ENCODE measurements at regions not wholly inside any gene's neighbourhood (a gene's known extent, or its start where the extent isn't known, plus 50 kb on each side); places are given as distances from the start of the nearest gene placed in this dataset.

- TF ChIP-seq CTCF (IDR thresholded peaks at IDR 0.05) (no peak), POLR2A (IDR thresholded peaks at IDR 0.05) (no peak)
Measured at GRCh38 chr5:82445726-82446335, 167.7 kb upstream of the RPS23 start.
